ENCODE measurements at regions not wholly inside any gene's neighbourhood (a gene's known extent, or its start where the extent isn't known, plus 50 kb on each side); places are given as distances from the start of the nearest gene placed in this dataset.

DNA sequence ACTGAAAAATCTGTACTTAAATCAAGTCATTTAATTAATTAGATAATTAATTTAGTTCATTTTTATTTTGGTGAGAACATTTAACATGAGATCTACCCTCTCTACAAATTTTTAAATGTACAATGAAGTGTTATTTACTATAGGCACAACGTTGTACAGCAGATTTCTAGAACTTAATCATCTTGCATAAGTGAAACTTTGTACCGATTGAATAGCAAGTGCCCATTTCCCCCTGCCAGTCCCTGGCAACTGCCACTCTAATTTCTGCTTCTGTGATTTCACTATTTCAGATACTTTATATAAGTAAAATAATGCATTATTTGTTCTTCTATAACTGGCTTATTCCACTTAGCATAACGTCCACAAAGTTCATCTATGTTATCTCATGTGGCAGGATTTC lies 50.1 kb upstream of the SYTL5 start:
- Mint-ChIP-seq H3K27ac (ENCODE audit: unreplicated experiment) (no peak overlapping the region), H3K9me3 (ENCODE audit: low read depth) (no peaks in the 10 kb centered on the region), H3K4me3 (ENCODE audit: unreplicated experiment) (no peak overlapping the region), H3K36me3 (ENCODE audit: low read depth) (no peaks in the 10 kb centered on the region), H3K27me3 (ENCODE audit: low read depth) (no peaks in the 10 kb centered on the region), H3K4me1 (ENCODE audit: low read depth) (peaks cover 18% of the 10 kb centered on the region)
- no peak for DNase-seq (ENCODE audit: low spot score)
- TF ChIP-seq, protein P1, sequence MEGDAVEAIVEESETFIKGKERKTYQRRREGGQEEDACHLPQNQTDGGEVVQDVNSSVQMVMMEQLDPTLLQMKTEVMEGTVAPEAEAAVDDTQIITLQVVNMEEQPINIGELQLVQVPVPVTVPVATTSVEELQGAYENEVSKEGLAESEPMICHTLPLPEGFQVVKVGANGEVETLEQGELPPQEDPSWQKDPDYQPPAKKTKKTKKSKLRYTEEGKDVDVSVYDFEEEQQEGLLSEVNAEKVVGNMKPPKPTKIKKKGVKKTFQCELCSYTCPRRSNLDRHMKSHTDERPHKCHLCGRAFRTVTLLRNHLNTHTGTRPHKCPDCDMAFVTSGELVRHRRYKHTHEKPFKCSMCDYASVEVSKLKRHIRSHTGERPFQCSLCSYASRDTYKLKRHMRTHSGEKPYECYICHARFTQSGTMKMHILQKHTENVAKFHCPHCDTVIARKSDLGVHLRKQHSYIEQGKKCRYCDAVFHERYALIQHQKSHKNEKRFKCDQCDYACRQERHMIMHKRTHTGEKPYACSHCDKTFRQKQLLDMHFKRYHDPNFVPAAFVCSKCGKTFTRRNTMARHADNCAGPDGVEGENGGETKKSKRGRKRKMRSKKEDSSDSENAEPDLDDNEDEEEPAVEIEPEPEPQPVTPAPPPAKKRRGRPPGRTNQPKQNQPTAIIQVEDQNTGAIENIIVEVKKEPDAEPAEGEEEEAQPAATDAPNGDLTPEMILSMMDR (IDR thresholded peaks at IDR 0.05), result no peak

All from chondrocyte (in vitro differentiated cells).